ENCODE measurements at regions not wholly inside any gene's neighbourhood (a gene's known extent, or its start where the extent isn't known, plus 50 kb on each side); places are given as distances from the start of the nearest gene placed in this dataset.
A peak's percentile ranks its signal among the peaks of the same experiment; 100 is the strongest.

DNA sequence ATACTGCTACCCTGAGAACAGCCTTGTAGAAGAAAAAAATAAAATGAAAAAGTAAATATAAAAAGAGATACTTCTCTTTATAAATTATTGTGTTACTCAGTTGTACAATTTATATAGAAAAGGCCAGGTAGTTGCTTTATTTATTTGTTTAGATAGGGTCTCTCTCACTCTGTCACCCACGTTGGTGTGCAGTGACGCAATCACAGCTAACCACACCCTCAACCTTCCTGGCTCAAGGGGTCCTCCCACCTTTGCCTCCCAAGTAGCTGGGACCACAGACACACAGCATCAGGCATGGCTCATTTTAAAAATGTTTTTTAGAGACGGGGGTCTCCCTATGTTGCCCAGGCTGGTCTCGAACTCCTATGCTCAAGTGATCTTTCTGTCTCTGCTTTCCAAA lies 175.4 kb upstream of the PZP start:
- H3K4me1 Mint-ChIP-seq, result peaks cover 3% of the 10 kb centered on the region
- H3K4me3 Mint-ChIP-seq, result no peak overlapping the region
- no peak overlapping the region for H3K27ac Mint-ChIP-seq
- no peaks in the 10 kb centered on the region for H3K27me3 Mint-ChIP-seq (ENCODE audit: low read depth, poor library complexity)
- H3K36me3 Mint-ChIP-seq (ENCODE audit: low read depth), result no peaks in the 10 kb centered on the region
- no peak for DNase-seq
- H3K9me3 Mint-ChIP-seq, result no peaks in the 10 kb centered on the region
- TF ChIP-seq, protein P1, sequence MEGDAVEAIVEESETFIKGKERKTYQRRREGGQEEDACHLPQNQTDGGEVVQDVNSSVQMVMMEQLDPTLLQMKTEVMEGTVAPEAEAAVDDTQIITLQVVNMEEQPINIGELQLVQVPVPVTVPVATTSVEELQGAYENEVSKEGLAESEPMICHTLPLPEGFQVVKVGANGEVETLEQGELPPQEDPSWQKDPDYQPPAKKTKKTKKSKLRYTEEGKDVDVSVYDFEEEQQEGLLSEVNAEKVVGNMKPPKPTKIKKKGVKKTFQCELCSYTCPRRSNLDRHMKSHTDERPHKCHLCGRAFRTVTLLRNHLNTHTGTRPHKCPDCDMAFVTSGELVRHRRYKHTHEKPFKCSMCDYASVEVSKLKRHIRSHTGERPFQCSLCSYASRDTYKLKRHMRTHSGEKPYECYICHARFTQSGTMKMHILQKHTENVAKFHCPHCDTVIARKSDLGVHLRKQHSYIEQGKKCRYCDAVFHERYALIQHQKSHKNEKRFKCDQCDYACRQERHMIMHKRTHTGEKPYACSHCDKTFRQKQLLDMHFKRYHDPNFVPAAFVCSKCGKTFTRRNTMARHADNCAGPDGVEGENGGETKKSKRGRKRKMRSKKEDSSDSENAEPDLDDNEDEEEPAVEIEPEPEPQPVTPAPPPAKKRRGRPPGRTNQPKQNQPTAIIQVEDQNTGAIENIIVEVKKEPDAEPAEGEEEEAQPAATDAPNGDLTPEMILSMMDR (IDR thresholded peaks at IDR 0.05), result no peak

DNA sequence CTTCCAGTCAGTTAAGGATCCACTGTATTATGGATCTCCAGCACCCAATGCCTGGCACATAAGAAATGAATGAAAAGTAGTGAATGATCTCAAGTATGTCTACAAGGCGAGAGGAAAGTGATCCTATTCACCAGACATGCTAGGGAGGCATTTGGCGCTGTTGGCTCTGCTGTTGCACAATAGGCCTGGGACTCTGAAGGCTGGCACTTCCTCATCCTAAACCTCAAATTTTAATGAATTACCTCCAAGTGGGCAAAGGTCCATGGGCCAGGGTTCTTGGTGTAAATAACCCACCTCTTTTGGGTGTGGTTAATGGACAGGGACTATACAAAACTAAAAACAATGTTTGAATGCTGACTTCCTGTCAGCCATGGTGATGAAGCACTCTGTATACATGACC lies 173.4 kb upstream of the PZP start:
- Mint-ChIP-seq H3K4me1 (peaks cover 8% of the 10 kb centered on the region), H3K36me3 (ENCODE audit: low read depth) (no peaks in the 10 kb centered on the region), H3K4me3 (no peak overlapping the region), H3K27ac (no peak overlapping the region), H3K27me3 (ENCODE audit: low read depth, poor library complexity) (no peaks in the 10 kb centered on the region), H3K9me3 (no peaks in the 10 kb centered on the region)
- DNase-seq, result no peak
- TF ChIP-seq, protein P1 (IDR thresholded peaks at IDR 0.05), result no peak

DNA sequence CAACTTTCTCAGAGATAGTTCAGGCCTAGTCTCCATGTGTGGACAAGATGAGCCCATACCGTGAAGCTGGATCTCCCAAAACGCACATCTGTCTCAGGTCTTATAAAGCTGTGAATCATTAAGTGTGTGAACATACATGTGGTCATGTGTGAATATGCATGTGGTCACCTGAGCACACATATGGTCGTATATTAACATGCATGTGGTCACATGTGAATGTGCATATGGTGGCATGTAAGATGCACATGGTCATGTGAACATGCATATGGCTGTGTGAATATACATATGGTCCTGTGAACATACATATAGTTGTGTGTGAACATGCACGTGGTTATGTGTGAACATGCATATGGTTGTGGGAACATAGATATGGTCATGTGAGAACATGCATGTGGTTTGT lies 172.5 kb upstream of the PZP start:
- Mint-ChIP-seq H3K36me3 (ENCODE audit: low read depth) (no peaks in the 10 kb centered on the region), H3K9me3 (no peaks in the 10 kb centered on the region), H3K4me3 (no peak overlapping the region), H3K27me3 (ENCODE audit: low read depth, poor library complexity) (no peaks in the 10 kb centered on the region), H3K4me1 (peaks cover 8% of the 10 kb centered on the region), H3K27ac (no peak overlapping the region)
- DNase-seq, result no peak
- TF ChIP-seq, protein P1 (IDR thresholded peaks at IDR 0.05), result no peak

DNA sequence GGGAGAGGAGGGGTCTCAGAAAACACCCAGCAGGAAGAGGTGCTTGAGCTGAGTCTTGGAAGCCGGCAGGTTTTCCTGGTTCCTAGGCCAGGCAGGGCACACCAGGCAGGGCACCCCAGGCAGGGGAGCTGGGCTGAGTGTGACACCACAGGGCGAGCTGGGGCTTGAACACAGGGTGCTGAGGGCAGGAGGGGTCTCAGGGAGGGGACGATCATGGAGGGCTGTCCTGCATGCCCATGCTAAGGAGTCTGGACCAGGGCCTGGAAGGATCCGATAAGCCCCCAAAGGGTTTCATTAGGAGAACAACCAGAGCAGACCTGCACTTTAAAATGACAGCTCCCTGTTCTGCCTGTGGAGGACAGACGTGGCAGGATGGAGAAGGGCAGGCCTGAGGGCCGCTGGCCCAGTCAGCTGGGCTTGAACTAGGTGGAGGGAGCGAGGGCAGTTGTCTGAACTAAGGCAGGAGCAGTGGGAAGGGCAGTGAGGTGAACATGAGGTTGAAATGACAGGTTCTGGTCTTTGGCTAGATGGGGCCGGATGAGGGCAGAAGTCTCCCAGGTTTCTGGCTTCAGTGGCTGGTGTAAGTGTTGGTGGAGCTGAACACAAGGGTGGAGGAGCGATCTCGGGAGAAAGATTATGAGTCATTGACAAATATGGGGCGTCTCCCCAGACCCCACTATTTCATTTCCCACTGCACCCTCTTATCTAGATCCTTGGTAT lies 171.0 kb upstream of the PZP start:
- no peak overlapping the region for H3K4me3 Mint-ChIP-seq
- peaks cover 3% of the 10 kb centered on the region for H3K27me3 Mint-ChIP-seq (ENCODE audit: low read depth, poor library complexity)
- DNase-seq, result no peak
- TF ChIP-seq, protein P1 (IDR thresholded peaks at IDR 0.05), result no peak
- peaks cover 8% of the 10 kb centered on the region for H3K4me1 Mint-ChIP-seq
- no peaks in the 10 kb centered on the region for H3K36me3 Mint-ChIP-seq (ENCODE audit: low read depth)
- H3K27ac Mint-ChIP-seq, result peak overlapping the region; percentile 79
- no peaks in the 10 kb centered on the region for H3K9me3 Mint-ChIP-seq

DNA sequence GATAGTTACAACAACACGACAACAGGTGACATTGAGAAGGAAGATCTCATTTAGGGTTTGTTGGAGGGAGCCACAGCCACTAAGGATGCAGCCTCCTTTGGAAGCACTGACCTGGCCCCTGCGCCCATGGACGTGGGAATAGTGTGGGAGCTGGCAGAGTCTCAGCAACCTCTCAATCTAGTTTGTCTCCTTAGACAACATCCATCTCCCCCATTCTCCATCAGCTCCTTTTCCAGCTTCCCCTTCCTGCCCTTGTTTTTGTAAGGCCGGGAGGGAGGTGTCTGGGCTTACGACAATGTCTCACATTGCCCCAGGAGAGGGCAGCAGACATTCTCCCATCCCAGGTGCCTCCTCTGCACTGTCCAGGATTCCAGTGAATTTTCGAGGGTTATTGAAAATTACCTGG lies 170.2 kb upstream of the PZP start:
- H3K4me3 Mint-ChIP-seq, result no peak overlapping the region
- peaks cover 2% of the 10 kb centered on the region for H3K9me3 Mint-ChIP-seq
- no peaks in the 10 kb centered on the region for H3K36me3 Mint-ChIP-seq (ENCODE audit: low read depth)
- peaks cover 8% of the 10 kb centered on the region for H3K4me1 Mint-ChIP-seq
- H3K27ac Mint-ChIP-seq, result no peak overlapping the region
- TF ChIP-seq, protein P1 (IDR thresholded peaks at IDR 0.05), result peak; percentile 36
- DNase-seq, result peak; percentile 32
- peaks cover 3% of the 10 kb centered on the region for H3K27me3 Mint-ChIP-seq (ENCODE audit: low read depth, poor library complexity)

DNA sequence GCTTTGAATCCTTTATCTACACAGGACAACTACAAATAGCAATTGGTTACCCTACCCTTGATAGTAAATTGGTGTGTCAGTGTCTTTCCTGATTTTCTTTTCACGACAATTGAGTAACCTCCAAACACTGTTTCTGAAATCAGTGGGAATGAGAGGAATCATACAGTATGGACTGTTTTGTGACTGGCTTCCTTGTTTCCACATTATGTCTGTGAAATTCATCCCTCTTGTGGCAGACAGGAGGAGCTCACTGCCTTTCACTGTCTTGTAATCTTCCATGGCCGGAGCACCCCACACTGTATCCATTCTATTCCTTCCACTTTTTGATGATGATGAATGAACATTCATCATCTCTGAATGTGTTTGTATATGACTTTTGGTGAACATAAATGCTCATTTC lies 164.0 kb upstream of the PZP start:
- Mint-ChIP-seq H3K27ac (no peak overlapping the region), H3K9me3 (peaks cover 2% of the 10 kb centered on the region), H3K36me3 (ENCODE audit: low read depth) (peaks cover 12% of the 10 kb centered on the region), H3K27me3 (ENCODE audit: low read depth, poor library complexity) (peaks cover 3% of the 10 kb centered on the region), H3K4me1 (peaks cover 3% of the 10 kb centered on the region), H3K4me3 (no peak overlapping the region)
- DNase-seq, result no peak
- TF ChIP-seq, protein P1 (IDR thresholded peaks at IDR 0.05), result no peak
